Neural cell (in vitro differentiated cells): ENCODE measurements at regions not wholly inside any gene's neighbourhood (a gene's known extent, or its start where the extent isn't known, plus 50 kb on each side); places are given as distances from the start of the nearest gene placed in this dataset.

Experiments
- H2AFZ ChIP-seq: fragments of 200-600, 300-800 bp; sonication (generic), shearing (Covaris generic); 2 replicates; pipeline ENCODE4 v1.6.0; 2014; ENCODE audit warnings: low read depth, mild to moderate bottlenecking, antibody characterized with exemption, low read length, moderate library complexity
- H3F3A ChIP-seq: fragments of 200-600 bp; shearing (Covaris generic); 2 replicates; pipeline ENCODE4 v1.6.1; 2016; ENCODE audit warnings: mild to moderate bottlenecking, moderate library complexity, mixed read lengths, antibody characterized with exemption, low read length; ENCODE audit not compliant: insufficient read depth, poor library complexity, severe bottlenecking
- H3K27ac ChIP-seq: fragments of 200-600, 300-800 bp; sonication (generic), shearing (Covaris generic); 2 replicates; pipeline ENCODE4 v1.5.1; 2014; ENCODE audit warnings: mild to moderate bottlenecking, low read length, moderate library complexity
- H3K27me3 ChIP-seq: fragments of 300-800, 200-600 bp; sonication (generic), shearing (Covaris generic); 2 replicates; pipeline ENCODE4 v1.6.0; 2014; ENCODE audit warnings: mild to moderate bottlenecking, low read depth, low read length, moderate library complexity; ENCODE audit not compliant: insufficient read depth
- H3K36me3 ChIP-seq: fragments of 300-800, 200-600 bp; sonication (generic), shearing (Covaris generic); 2 replicates; pipeline ENCODE4 v1.5.1; 2014; ENCODE audit warnings: mild to moderate bottlenecking, antibody characterized with exemption, low read length, moderate library complexity; ENCODE audit not compliant: insufficient read depth
- H3K4me2 ChIP-seq: fragments of 300-800, 200-600 bp; sonication (generic), shearing (Covaris generic); 2 replicates; pipeline ENCODE4 v1.6.0; 2014; ENCODE audit warnings: mild to moderate bottlenecking, low read length
- H3K4me3 ChIP-seq: fragments of 300-800, 200-600 bp; sonication (generic), shearing (Covaris generic); 2 replicates; pipeline ENCODE4 v1.5.1; 2014; ENCODE audit warnings: mild to moderate bottlenecking, low read length, moderate library complexity
- H3K79me2 ChIP-seq: fragments of 200-600 bp; shearing (Covaris generic); replicated peaks from 2 replicates; pipeline ENCODE4 v1.6.0; 2014; ENCODE audit warnings: mild to moderate bottlenecking, low read length, moderate library complexity; ENCODE audit not compliant: insufficient read depth
- H3K9ac ChIP-seq: fragments of 300-800, 200-600 bp; sonication (generic), shearing (Covaris generic); 2 replicates; pipeline ENCODE4 v1.6.1; 2016; ENCODE audit warnings: mild to moderate bottlenecking, low read length, mixed read lengths
- H3K9me2 ChIP-seq: fragments of 200-600 bp; shearing (Covaris generic); 2 replicates; pipeline ENCODE4 v1.6.1; 2016; ENCODE audit warnings: mild to moderate bottlenecking, low read length, mixed read lengths; ENCODE audit not compliant: insufficient read depth
- H3K9me3 ChIP-seq: fragments of 200-600, 300-800 bp; sonication (generic), shearing (Covaris generic); 2 replicates; pipeline ENCODE4 v1.6.1; 2016; ENCODE audit warnings: mild to moderate bottlenecking, mixed run types, low read length, moderate library complexity, mixed read lengths
- H4K20me1 ChIP-seq: fragments of 200-600 bp; shearing (Covaris generic); 2 replicates; pipeline ENCODE4 v1.6.1; 2016; ENCODE audit warnings: mild to moderate bottlenecking, mixed run types; ENCODE audit not compliant: insufficient read depth
- CTCF ChIP-seq: fragments of 450-650 bp; IDR thresholded peaks from 2 replicates; pipeline ENCODE4 v1.5.1; 2014; ENCODE audit warnings: antibody characterized with exemption, mild to moderate bottlenecking, moderate library complexity; ENCODE audit not compliant: poor library complexity, severe bottlenecking
- EP300 ChIP-seq: fragments of 450-650 bp; conservative IDR thresholded peaks from 2 replicates; pipeline ENCODE4 v1.6.1; 2014; ENCODE audit warnings: antibody characterized with exemption, mild to moderate bottlenecking, moderate library complexity; ENCODE audit not compliant: poor library complexity, severe bottlenecking
- EZH2 ChIP-seq: fragments of 200-600, 300-800 bp; shearing (Covaris generic), sonication (generic); IDR thresholded peaks from 2 replicates; pipeline ENCODE4 v1.6.1; 2014; ENCODE audit warnings: antibody characterized with exemption, low read length, borderline replicate concordance, mild to moderate bottlenecking; ENCODE audit not compliant: insufficient read depth, poor library complexity, severe bottlenecking
- MXI1 ChIP-seq: fragments of 450-650 bp; conservative IDR thresholded peaks from 2 replicates; pipeline ENCODE4 v1.6.1; 2014; ENCODE audit warnings: antibody characterized with exemption, mild to moderate bottlenecking; ENCODE audit not compliant: poor library complexity, severe bottlenecking
- POLR2AphosphoS5 ChIP-seq: IDR thresholded peaks from 2 replicates; pipeline ENCODE4 v1.6.1; 2012
- RAD21 ChIP-seq: fragments of 450-650 bp; conservative IDR thresholded peaks from 2 replicates; pipeline ENCODE4 v1.6.1; 2014; ENCODE audit warnings: antibody characterized with exemption, mild to moderate bottlenecking, moderate library complexity
- REST ChIP-seq: IDR thresholded peaks from 2 replicates; pipeline ENCODE4 v1.6.1; 2012; ENCODE audit warnings: borderline replicate concordance
- SMC3 ChIP-seq: fragments of 450-650 bp; conservative IDR thresholded peaks from 2 replicates; pipeline ENCODE4 v1.6.1; 2014; ENCODE audit warnings: antibody characterized with exemption, mild to moderate bottlenecking, moderate library complexity; ENCODE audit not compliant: poor library complexity
- TAF1 ChIP-seq: IDR thresholded peaks from 2 replicates; pipeline ENCODE4 v1.6.1; 2012; ENCODE audit warnings: low read depth

GRCh38 chr11:45399166-45399565, 113.0 kb upstream of the SYT13 start:
- no peak overlapping the region for H2AFZ ChIP-seq

GRCh38 chr11:45398325-45398724, 112.2 kb upstream of the SYT13 start:
- Histone ChIP-seq H3K9ac (no peak overlapping the region), H2AFZ (no peak overlapping the region), H3K9me2 (no peaks in the 10 kb centered on the region), H3K27me3 (no peaks in the 10 kb centered on the region), H3K4me2 (no peak overlapping the region), H3F3A (no peaks in the 10 kb centered on the region), H4K20me1 (no peaks in the 10 kb centered on the region), H3K27ac (no peak overlapping the region), H3K36me3 (no peaks in the 10 kb centered on the region), H3K4me3 (no peak overlapping the region), H3K9me3 (no peaks in the 10 kb centered on the region), H3K79me2 (no peaks in the 10 kb centered on the region)
- TF ChIP-seq SMC3 (no peak), CTCF (no peak), POLR2AphosphoS5 (no peak), TAF1 (no peak), REST (no peak), EZH2 (no peak), EP300 (no peak)

More at GRCh38 chr11:45399166-45399565, 113.0 kb upstream of the SYT13 start:
- no peaks in the 10 kb centered on the region for H3K27me3 ChIP-seq
- no peak overlapping the region for H3K4me3 ChIP-seq
- no peaks in the 10 kb centered on the region for H3K9me3 ChIP-seq
- no peak overlapping the region for H3K27ac ChIP-seq
- TF ChIP-seq RAD21, result no peak
- no peak for TF ChIP-seq REST
- TF ChIP-seq CTCF, result no peak
- TF ChIP-seq EP300, result no peak
- TF ChIP-seq POLR2AphosphoS5, result no peak
- no peak for TF ChIP-seq EZH2
- TF ChIP-seq MXI1, result no peak
- no peak for TF ChIP-seq SMC3
- TF ChIP-seq TAF1, result no peak
- no peaks in the 10 kb centered on the region for H3K79me2 ChIP-seq
- H3K4me2 ChIP-seq, result no peak overlapping the region
- no peaks in the 10 kb centered on the region for H4K20me1 ChIP-seq
- H3K9ac ChIP-seq, result no peak overlapping the region
- H3F3A ChIP-seq, result no peaks in the 10 kb centered on the region
- H3K9me2 ChIP-seq, result no peaks in the 10 kb centered on the region
- no peaks in the 10 kb centered on the region for H3K36me3 ChIP-seq
